ENCODE measurements at regions not wholly inside any gene's neighbourhood (a gene's known extent, or its start where the extent isn't known, plus 50 kb on each side); places are given as distances from the start of the nearest gene placed in this dataset.

DNA sequence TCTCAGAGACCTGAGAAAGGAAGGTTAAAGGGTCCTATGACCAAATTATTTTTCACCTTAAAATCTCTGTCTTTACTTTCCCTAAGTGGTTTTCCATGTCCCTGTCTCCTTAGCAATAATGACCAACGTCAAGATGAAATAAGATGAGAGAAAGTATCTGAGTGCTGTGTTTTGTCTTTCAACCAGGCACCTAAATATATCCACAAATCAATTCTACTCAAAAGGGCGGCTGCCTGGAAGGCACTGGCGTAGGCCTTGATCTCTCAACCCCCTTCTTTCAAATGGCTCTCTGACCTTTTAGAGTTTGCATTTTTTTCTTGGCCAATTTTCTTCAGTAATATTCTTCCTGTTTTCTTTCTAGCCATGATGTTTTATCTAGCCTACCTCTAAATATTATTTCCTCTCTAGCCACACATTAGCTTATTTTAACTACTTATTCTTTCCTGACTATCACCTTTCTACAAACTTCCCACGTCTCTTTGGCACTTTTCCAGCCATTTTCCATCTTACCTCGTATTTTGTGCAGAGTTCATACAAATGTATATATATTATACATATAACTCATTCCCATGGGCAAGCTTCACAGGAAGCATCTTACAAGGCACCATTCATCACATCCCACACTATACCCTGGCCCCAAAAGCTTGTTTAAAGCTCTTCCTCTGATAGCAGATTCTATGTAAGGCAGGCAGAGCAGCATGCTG, 204.5 kb downstream of the SNX18 start:
- Histone ChIP-seq H3K36me3 (ENCODE audit: control insufficient read depth in 2 of 2, insufficient read depth in 2 of 2, low read length in 2 of 2) (no peaks in the 10 kb centered on the region), H3K4me1 (ENCODE audit: control insufficient read depth in 2 of 2, insufficient read depth in 2 of 2, low read length in 2 of 2) (no peaks in the 10 kb centered on the region), H3K27me3 (ENCODE audit: control insufficient read depth in 2 of 2, insufficient read depth in 2 of 2, low read length in 2 of 2) (no peaks in the 10 kb centered on the region), H3K4me3 (ENCODE audit: low read length in 2 of 2) (no peak overlapping the region), H3K27ac (ENCODE audit: low read depth in 2 of 2, low read length in 2 of 2) (no peak overlapping the region), H3K9me3 (ENCODE audit: control insufficient read depth in 2 of 2, low read length in 2 of 2) (no peaks in the 10 kb centered on the region), H3K9ac (ENCODE audit: low read depth in 1 of 2, low read length in 2 of 2) (no peak overlapping the region)

GRCh38 chr5:54721116-54721515, 203.6 kb downstream of the SNX18 start:
- no peaks in the 10 kb centered on the region for H3K27me3 ChIP-seq (ENCODE audit: control insufficient read depth in 2 of 2, insufficient read depth in 2 of 2, low read length in 2 of 2)
- no peaks in the 10 kb centered on the region for H3K9me3 ChIP-seq (ENCODE audit: control insufficient read depth in 2 of 2, low read length in 2 of 2)
- no peaks in the 10 kb centered on the region for H3K4me1 ChIP-seq (ENCODE audit: control insufficient read depth in 2 of 2, insufficient read depth in 2 of 2, low read length in 2 of 2)
- no peak overlapping the region for H3K4me3 ChIP-seq (ENCODE audit: low read length in 2 of 2)
- no peaks in the 10 kb centered on the region for H3K36me3 ChIP-seq (ENCODE audit: control insufficient read depth in 2 of 2, insufficient read depth in 2 of 2, low read length in 2 of 2)
- no peak overlapping the region for H3K27ac ChIP-seq (ENCODE audit: low read depth in 2 of 2, low read length in 2 of 2)
- no peak overlapping the region for H3K9ac ChIP-seq (ENCODE audit: low read depth in 1 of 2, low read length in 2 of 2)

GRCh38 chr5:54720341-54720740, 202.8 kb downstream of the SNX18 start:
- Histone ChIP-seq H3K9me3 (ENCODE audit: control insufficient read depth in 2 of 2, low read length in 2 of 2) (no peaks in the 10 kb centered on the region), H3K9ac (ENCODE audit: low read depth in 1 of 2, low read length in 2 of 2) (no peak overlapping the region), H3K27ac (ENCODE audit: low read depth in 2 of 2, low read length in 2 of 2) (no peak overlapping the region), H3K27me3 (ENCODE audit: control insufficient read depth in 2 of 2, insufficient read depth in 2 of 2, low read length in 2 of 2) (no peaks in the 10 kb centered on the region), H3K4me1 (ENCODE audit: control insufficient read depth in 2 of 2, insufficient read depth in 2 of 2, low read length in 2 of 2) (no peaks in the 10 kb centered on the region), H3K36me3 (ENCODE audit: control insufficient read depth in 2 of 2, insufficient read depth in 2 of 2, low read length in 2 of 2) (no peaks in the 10 kb centered on the region), H3K4me3 (ENCODE audit: low read length in 2 of 2) (no peak overlapping the region)

- Histone ChIP-seq H3K4me1 (ENCODE audit: control insufficient read depth in 2 of 2, insufficient read depth in 2 of 2, low read length in 2 of 2) (no peaks in the 10 kb centered on the region), H3K27ac (ENCODE audit: low read depth in 2 of 2, low read length in 2 of 2) (no peak overlapping the region), H3K4me3 (ENCODE audit: low read length in 2 of 2) (no peak overlapping the region), H3K9ac (ENCODE audit: low read depth in 1 of 2, low read length in 2 of 2) (no peak overlapping the region), H3K9me3 (ENCODE audit: control insufficient read depth in 2 of 2, low read length in 2 of 2) (no peaks in the 10 kb centered on the region), H3K36me3 (ENCODE audit: control insufficient read depth in 2 of 2, insufficient read depth in 2 of 2, low read length in 2 of 2) (no peaks in the 10 kb centered on the region), H3K27me3 (ENCODE audit: control insufficient read depth in 2 of 2, insufficient read depth in 2 of 2, low read length in 2 of 2) (no peaks in the 10 kb centered on the region)
Measured at GRCh38 chr5:54719384-54720283, 202.1 kb downstream of the SNX18 start.

DNA sequence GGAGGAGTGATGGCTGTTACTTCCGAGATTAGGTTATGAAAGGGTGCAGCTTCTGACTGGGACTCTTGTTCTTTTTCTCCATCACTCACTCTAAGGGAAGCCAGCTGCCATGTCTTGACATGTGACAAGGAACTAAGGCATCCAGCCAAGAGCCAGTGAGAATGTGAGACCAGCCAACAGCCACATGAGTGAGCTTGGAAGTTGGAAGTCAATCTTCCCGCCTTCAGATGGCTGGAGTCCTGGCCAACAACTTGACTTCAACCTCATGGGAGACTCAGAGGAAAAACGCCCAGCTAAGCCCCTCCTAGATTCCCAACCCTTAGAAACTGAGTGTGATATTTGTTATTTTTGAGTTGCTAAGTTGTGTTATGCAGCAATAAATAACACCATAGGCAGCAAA, 201.1 kb downstream of the SNX18 start:
- Histone ChIP-seq H3K4me3 (ENCODE audit: low read length in 2 of 2) (no peak overlapping the region), H3K9me3 (ENCODE audit: control insufficient read depth in 2 of 2, low read length in 2 of 2) (no peaks in the 10 kb centered on the region), H3K9ac (ENCODE audit: low read depth in 1 of 2, low read length in 2 of 2) (no peak overlapping the region), H3K36me3 (ENCODE audit: control insufficient read depth in 2 of 2, insufficient read depth in 2 of 2, low read length in 2 of 2) (no peaks in the 10 kb centered on the region), H3K4me1 (ENCODE audit: control insufficient read depth in 2 of 2, insufficient read depth in 2 of 2, low read length in 2 of 2) (no peaks in the 10 kb centered on the region), H3K27ac (ENCODE audit: low read depth in 2 of 2, low read length in 2 of 2) (no peak overlapping the region), H3K27me3 (ENCODE audit: control insufficient read depth in 2 of 2, insufficient read depth in 2 of 2, low read length in 2 of 2) (no peaks in the 10 kb centered on the region)

- Histone ChIP-seq H3K9me3 (ENCODE audit: control insufficient read depth in 2 of 2, low read length in 2 of 2) (no peaks in the 10 kb centered on the region), H3K4me1 (ENCODE audit: control insufficient read depth in 2 of 2, insufficient read depth in 2 of 2, low read length in 2 of 2) (no peaks in the 10 kb centered on the region)
Measured at GRCh38 chr5:54717870-54718269, 200.3 kb downstream of the SNX18 start.

DNA sequence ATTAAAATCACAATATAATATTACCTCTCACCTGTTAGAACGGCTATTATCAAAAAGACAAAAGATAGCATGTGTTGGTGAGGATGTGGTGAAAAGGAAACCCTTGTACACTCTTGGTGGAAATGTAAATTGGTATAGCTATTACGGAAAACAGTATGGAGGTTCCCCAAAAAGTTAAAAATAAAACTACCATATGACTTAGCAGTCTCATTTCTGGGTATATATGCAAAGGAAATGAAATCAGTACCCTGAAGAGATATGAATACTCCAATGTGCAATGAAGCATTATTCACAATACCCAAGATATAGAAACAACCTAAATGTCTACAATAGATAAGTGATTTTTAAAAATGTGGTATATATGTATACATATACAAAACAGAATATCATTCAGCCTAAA, 199.9 kb downstream of the SNX18 start:
- Histone ChIP-seq H3K27me3 (ENCODE audit: control insufficient read depth in 2 of 2, insufficient read depth in 2 of 2, low read length in 2 of 2) (no peaks in the 10 kb centered on the region), H3K9ac (ENCODE audit: low read depth in 1 of 2, low read length in 2 of 2) (no peak overlapping the region), H3K9me3 (ENCODE audit: control insufficient read depth in 2 of 2, low read length in 2 of 2) (no peaks in the 10 kb centered on the region), H3K4me3 (ENCODE audit: low read length in 2 of 2) (no peak overlapping the region), H3K27ac (ENCODE audit: low read depth in 2 of 2, low read length in 2 of 2) (no peak overlapping the region), H3K36me3 (ENCODE audit: control insufficient read depth in 2 of 2, insufficient read depth in 2 of 2, low read length in 2 of 2) (no peaks in the 10 kb centered on the region), H3K4me1 (ENCODE audit: control insufficient read depth in 2 of 2, insufficient read depth in 2 of 2, low read length in 2 of 2) (no peaks in the 10 kb centered on the region)

More at GRCh38 chr5:54717870-54718269, 200.3 kb downstream of the SNX18 start:
- no peaks in the 10 kb centered on the region for H3K27me3 ChIP-seq (ENCODE audit: control insufficient read depth in 2 of 2, insufficient read depth in 2 of 2, low read length in 2 of 2)
- no peaks in the 10 kb centered on the region for H3K36me3 ChIP-seq (ENCODE audit: control insufficient read depth in 2 of 2, insufficient read depth in 2 of 2, low read length in 2 of 2)
- H3K27ac ChIP-seq (ENCODE audit: low read depth in 2 of 2, low read length in 2 of 2), result no peak overlapping the region
- H3K4me3 ChIP-seq (ENCODE audit: low read length in 2 of 2), result no peak overlapping the region
- no peak overlapping the region for H3K9ac ChIP-seq (ENCODE audit: low read depth in 1 of 2, low read length in 2 of 2)

DNA sequence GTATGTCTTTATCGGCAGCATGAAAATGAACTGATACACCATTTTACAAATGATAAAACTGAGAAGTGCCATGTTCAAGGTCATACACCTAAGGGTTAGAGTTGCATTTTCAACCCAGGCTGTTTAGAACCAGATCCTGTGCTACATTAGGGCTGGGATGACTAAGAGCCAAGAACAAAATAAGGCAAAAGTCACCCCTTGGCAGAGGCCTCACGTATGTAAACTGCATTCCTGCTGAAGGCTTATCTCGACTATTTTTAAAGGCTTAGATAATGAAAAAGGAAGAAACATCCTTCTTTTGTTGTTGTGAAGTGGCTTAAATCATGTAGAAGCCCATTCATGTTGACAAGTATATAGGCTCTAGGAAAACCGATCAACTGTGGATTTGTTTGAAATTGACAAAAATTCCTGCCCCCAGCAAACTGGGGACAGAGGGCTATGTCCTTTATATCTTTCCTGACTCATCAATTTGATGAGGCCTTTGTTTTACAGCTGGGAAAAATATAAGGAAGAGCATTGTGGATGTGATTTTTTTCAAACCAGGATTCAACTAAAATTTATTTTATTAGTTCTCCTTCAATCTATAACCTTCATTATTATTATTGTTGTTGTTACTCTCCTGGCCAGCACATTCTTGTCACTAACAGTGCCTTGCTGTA, 196.5 kb downstream of the SNX18 start:
- Histone ChIP-seq H3K27ac (ENCODE audit: low read depth in 2 of 2, low read length in 2 of 2) (no peak overlapping the region), H3K4me1 (ENCODE audit: control insufficient read depth in 2 of 2, insufficient read depth in 2 of 2, low read length in 2 of 2) (no peaks in the 10 kb centered on the region), H3K9ac (ENCODE audit: low read depth in 1 of 2, low read length in 2 of 2) (no peak overlapping the region), H3K4me3 (ENCODE audit: low read length in 2 of 2) (no peak overlapping the region), H3K36me3 (ENCODE audit: control insufficient read depth in 2 of 2, insufficient read depth in 2 of 2, low read length in 2 of 2) (no peaks in the 10 kb centered on the region), H3K27me3 (ENCODE audit: control insufficient read depth in 2 of 2, insufficient read depth in 2 of 2, low read length in 2 of 2) (no peaks in the 10 kb centered on the region), H3K9me3 (ENCODE audit: control insufficient read depth in 2 of 2, low read length in 2 of 2) (no peaks in the 10 kb centered on the region)

DNA sequence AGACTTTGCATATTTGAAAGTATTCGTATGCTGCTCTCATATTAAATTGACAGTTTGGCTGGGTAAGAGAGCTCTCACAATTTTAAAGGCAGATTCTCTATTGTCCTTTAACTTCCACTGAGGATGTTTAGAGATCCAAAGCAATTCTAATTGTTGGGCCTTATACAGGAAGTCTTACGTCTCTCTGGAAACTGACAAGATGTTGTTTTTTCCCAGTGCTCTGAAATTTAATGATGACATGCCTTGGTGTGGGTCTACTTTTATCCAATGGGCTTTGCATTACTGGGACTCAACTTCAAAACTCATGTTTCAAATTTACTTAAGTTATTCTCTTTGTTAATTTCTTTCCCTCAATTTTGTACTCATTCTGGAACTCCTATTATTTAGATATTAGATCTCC, 191.5 kb downstream of the SNX18 start:
- Histone ChIP-seq H3K4me1 (ENCODE audit: control insufficient read depth in 2 of 2, insufficient read depth in 2 of 2, low read length in 2 of 2) (no peaks in the 10 kb centered on the region), H3K27me3 (ENCODE audit: control insufficient read depth in 2 of 2, insufficient read depth in 2 of 2, low read length in 2 of 2) (no peaks in the 10 kb centered on the region), H3K36me3 (ENCODE audit: control insufficient read depth in 2 of 2, insufficient read depth in 2 of 2, low read length in 2 of 2) (no peaks in the 10 kb centered on the region), H3K9me3 (ENCODE audit: control insufficient read depth in 2 of 2, low read length in 2 of 2) (no peaks in the 10 kb centered on the region), H3K27ac (ENCODE audit: low read depth in 2 of 2, low read length in 2 of 2) (no peak overlapping the region), H3K9ac (ENCODE audit: low read depth in 1 of 2, low read length in 2 of 2) (no peak overlapping the region), H3K4me3 (ENCODE audit: low read length in 2 of 2) (no peak overlapping the region)

GRCh38 chr5:54707841-54708240, 190.3 kb downstream of the SNX18 start:
- no peak overlapping the region for H3K27ac ChIP-seq (ENCODE audit: low read depth in 2 of 2, low read length in 2 of 2)
- no peaks in the 10 kb centered on the region for H3K36me3 ChIP-seq (ENCODE audit: control insufficient read depth in 2 of 2, insufficient read depth in 2 of 2, low read length in 2 of 2)

More at GRCh38 chr5:54707841-54708240, 190.3 kb downstream of the SNX18 start:
- no peaks in the 10 kb centered on the region for H3K9me3 ChIP-seq (ENCODE audit: control insufficient read depth in 2 of 2, low read length in 2 of 2)
- no peaks in the 10 kb centered on the region for H3K27me3 ChIP-seq (ENCODE audit: control insufficient read depth in 2 of 2, insufficient read depth in 2 of 2, low read length in 2 of 2)
- no peak overlapping the region for H3K9ac ChIP-seq (ENCODE audit: low read depth in 1 of 2, low read length in 2 of 2)
- no peak overlapping the region for H3K4me3 ChIP-seq (ENCODE audit: low read length in 2 of 2)
- no peaks in the 10 kb centered on the region for H3K4me1 ChIP-seq (ENCODE audit: control insufficient read depth in 2 of 2, insufficient read depth in 2 of 2, low read length in 2 of 2)

Measured in mucosa of rectum (tissue), 2 donors.